ENCODE measurements at regions not wholly inside any gene's neighbourhood (a gene's known extent, or its start where the extent isn't known, plus 50 kb on each side); places are given as distances from the start of the nearest gene placed in this dataset.

DNA sequence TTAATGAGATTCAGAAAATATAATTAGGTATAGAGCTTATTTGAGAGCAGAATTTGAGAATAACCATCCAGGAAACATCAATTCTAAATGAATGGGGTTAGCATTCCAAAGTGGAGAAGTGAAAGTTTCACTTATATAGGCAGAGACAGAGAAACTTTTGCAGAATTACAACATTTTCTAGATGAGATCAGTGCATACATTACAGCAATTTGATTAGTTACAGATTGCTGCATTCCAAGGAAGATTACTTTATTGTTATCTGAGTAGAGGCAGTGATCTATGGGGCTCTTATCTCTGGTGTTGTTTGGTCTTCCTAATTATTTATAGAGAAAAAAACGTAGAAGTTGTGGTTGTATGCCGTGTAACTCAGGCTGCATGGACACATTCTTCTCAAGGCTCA lies 373.8 kb upstream of the SYT4 start:
- DNase-seq, result no peak

DNA sequence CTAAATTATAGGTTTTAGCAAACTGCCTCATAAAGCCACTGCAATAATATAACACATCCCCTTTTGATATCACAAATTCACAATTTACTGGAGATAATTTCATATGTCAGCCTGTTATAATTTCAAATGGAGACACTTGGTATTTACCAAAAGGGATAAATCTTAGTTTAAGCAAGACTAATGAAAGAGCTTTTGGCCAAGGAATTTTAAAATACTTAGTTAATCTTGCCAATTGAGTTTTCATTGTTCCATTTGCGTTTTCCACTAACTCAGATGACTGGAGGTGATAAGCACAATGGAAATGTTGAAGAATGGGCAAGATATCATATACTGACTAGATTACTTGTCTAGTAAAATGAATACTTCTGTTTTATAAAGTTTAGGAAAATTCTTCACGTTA lies 379.3 kb upstream of the SYT4 start:
- DNase-seq, result no peak

DNA sequence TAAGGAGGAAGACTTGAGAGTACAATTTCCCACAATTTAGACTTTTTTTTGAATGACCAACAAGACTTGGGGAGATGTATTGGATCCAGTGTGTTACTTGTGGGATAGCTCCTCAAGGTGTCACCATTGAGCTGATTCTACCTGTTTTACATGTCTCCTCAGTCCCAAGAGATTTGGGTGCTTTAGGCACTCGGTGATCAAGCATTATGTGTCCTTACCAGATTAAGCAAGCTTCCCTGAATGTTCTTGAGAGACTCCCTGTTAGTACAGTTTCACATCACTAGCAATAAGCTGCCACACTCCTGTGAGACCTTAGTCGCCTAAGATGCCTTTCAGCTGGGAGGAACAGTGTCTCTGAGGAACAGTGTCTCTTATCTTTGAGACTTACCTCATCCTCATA lies 384.3 kb upstream of the SYT4 start:
- no peak for DNase-seq

DNA sequence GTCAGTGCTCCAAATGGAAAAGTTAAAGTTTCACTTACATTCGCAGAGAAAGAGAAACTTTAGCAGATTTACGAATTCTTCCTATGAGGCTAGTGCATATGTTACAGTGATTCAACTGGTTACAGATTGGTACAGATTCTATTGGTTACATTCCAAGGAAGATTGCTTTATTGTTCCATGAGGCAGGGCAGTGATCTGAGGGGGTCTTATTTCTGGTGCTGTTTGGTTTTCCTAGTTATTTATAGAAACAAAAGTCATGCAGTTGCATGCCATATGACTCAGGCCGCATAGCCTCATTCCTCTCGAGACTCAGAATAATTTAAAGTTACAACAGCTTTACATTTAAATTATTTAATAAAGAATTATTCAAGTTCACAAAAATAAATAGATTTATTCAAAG lies 385.4 kb upstream of the SYT4 start:
- DNase-seq, result no peak

DNA sequence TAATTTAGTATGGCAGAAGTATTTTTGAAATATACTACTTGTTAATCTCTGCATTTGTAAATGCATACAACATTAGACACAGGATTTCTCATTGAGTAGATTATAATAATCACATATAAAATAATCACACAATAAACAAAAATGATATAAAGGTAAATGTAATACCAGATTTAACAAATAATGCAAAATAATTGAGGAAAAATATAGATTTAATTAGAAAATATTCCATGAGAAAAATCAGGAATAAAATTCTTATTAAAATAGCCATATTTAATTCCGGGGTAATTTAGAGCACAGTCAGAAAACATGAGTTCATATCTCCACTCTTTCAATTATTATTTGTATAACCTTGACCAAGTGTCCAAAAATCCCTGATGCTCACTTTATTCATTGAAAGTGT lies 385.9 kb upstream of the SYT4 start:
- no peak for DNase-seq

DNA sequence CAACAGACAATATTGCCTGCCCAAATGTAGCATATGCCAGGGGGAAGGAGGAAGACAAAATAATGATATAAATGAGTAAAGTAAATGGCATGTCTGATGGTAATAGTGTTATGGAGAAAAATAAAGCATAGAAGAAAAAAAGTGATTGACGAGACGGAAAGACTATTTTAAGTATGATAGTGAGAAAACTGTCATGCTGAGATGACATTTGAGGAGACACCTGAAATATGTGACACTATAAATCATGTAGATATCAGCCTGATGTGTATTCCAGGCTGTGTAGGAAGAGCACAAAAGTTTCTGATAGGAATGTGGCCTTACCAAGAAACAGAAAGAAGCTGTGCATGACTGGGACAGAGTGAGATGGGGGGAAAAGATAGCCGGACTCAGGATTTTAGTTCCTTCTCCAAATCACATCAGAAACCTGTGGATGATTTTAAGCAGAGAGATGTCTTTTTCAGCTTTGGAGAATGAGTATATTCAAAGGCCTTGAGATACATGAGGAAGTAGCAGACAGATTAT lies 387.3 kb upstream of the SYT4 start:
- DNase-seq, result no peak

DNA sequence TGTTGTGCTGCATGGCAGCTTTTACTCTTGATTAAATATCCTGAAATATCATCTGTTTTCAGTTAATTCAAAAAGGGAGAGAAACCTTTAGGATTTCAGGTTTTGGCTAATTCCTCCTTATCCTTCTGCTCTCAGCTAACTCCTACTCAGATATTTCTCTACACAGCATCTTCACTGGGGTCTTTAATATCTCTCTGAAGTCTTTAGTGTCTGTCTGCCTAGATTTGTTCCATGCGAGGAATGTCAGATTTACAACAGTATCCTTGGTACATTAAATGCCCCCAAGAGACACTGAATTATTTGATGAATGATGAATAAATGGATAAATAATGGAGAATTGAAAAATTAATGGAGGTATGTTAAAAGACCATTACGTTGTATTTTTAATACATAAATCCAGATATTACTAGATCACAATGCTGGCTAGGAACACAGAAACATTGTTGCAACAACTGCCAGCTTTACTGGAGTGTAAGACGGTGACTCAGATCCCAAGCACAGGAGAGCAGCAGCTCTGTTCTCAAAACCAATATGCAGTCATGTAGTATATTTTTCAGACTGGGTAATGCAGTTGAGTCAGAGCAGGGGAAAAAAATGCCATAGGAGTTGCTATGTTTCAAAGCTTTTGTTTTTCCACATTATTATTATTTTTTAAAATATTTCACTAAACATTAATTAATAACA lies 388.0 kb upstream of the SYT4 start:
- no peak for DNase-seq

DNA sequence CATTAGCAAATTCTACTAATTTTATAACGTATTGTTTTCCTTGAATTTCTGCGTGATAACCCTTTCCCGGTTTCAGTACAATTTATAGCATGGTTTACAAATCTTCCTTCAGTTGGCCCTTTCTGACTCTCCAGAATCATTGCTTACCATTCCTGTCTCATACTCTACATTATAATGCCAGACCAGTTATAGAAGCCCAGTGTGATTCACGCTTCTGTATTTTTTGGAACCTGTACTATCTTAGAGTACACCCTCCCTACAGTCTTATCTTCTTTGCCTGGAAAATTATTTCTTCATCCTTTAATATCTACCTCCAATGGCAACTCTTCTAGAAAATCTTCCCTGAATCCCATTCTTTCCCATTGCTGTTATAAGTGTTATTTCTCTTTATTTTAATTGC lies 391.6 kb upstream of the SYT4 start:
- no peak for DNase-seq

DNA sequence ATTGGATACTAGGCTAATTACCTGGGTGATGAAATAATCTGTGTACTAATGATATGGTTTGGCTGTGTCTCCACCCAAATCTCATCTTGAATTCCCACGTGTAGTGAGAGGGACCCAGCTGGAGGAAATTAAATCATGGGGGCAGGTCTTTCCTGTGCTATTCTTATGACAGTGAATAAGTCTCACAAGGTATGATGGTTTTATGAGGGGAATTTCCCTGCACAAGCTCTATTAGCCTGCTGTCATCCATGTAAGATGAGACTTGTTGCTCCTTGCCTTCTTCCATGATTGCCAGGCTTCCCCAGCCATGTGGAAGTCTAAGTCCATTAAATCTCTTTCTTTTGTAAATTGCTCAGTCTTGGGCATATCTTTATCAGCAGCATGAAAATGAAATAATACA lies 394.1 kb upstream of the SYT4 start:
- no peak for DNase-seq

DNA sequence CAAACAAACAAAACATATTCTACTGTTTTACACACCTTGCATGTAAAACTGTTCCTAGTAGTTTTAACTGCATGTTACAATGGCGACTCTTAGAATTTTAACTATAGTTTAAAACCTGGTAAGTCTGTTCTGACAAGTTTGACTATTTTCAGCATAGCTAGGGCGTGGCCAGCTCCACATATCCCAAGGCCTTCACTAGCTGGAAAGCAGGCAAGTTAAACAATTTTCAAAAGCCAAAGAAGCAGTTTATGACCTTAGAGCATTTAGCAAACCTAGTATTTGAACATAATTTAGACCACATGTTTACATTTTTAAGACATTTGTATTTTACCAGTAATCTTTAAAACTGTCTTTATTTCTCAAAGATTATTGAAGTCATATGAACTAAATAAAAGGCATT lies 402.8 kb upstream of the SYT4 start:
- no peak for DNase-seq

DNA sequence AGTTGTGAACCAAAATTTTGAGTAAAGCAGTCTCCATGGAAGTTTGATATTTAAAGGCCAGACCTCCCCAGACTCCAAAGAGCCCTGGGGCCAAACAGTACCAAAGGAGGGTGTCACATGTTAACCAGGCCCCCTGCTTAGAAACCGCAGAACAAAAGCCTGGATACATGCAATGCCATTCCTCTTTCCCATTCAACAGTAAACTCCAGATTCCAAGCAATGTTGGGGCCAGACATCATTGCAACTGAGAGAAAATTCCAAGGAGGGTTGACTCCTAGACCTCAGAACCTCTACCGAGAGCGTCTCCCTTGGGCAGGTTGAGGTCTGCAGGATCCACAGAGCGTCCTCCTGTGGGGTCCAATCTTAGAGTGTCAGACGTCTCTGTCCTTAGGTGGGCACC lies 404.4 kb upstream of the SYT4 start:
- DNase-seq, result no peak

DNA sequence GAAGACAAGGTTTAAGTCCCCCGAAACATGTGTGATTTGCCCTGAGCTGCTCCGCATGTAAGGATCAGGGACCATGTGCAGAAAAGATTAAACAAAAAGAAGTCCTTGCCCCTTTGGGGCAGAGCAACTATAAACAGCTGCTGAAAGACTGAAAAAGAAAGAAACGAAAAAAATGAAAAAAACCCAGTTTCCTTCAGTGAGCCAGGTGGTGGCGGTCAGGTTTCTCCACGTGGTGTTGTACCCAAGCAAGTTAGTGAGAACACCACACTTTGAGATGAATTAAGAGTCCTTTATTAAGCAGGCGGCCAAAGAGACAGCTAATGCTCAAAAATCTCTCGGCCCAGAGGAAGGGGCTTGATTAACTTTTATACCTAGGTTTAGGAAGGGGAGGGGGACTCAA lies 404.9 kb upstream of the SYT4 start:
- no peak for DNase-seq

DNA sequence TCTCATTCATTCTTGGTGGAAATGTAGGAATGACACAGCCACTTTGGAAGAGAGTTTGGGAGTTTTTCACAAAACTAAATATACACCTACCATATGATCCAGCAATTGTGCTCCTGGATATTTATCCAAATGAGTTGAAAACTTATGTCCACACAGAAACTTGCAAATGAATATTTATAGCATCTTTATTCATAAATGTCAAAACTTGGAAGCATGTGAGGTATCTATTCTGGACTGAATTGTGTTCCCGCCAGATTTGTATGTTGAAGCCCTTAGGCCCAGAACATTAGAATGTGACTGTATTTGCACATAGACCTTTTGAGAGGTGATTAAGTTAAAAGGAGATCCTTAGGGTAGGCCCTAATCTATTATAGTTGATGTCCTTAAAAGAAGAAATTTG lies 409.4 kb upstream of the SYT4 start:
- no peak for DNase-seq

DNA sequence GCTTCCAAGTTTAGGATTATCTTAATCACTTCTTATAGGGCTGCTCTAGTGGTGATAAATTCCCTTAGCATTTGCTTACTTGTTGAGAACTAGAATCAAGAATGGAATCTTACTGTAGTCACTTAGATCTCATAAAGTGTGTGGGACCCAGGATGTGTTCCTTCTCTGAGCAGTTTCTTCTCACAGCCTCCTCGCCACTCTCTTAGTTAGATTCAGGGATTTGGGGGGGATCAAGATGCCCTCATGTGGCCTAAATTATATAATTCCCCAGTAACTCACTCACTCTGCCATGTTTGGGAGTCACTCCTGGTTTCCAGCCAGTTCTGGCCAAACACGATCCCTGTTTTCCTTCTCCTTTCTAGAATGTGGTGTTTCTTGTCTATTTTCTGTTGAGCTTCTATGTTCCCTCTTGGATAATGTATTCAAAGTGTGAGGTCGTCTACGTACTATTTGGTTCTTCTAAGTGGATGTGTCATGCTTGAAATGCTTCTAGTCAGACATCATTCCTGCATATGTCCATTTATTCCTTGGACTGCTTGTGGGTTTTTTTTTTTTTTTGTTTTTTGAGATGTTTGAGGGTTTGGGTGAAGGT lies 414.9 kb upstream of the SYT4 start:
- no peak for DNase-seq

DNA sequence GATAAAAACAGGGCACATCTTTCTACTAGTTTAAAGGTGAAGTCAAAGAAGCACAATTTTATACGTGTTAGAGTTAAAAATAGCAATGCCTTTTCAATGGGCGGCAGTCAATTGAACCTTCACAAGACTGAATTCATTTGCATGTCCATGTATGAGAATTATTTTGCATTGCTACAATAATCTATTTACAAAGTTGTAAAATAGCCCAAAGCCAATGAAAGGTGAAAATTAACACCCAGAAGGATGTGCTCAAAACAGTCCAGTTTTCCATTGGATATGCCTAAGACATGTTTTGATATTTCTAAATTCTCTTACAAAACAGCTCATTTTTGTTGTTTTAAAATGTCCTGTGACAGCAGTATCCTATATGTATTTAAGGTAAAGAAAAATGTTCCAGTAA lies 425.1 kb upstream of the SYT4 start:
- no peak for DNase-seq

DNA sequence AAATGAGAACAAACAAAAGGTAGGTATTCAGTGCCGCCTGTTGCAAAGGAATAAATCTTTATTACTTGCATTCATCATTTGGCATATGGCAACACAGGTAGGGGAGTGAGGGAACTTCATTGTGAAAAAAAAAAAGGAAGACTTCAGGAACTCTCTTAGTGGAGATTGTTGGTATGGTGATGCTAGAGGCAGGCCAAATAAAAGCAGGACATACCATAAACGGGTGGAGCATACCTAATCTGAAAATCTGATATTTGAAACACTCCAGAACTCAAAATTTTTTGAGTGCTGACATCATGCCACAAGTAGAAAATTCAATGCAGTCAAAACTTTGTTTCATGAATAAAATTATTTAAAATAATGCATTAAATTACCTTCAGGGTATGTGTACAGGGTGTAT lies 425.8 kb upstream of the SYT4 start:
- DNase-seq, result no peak

DNA sequence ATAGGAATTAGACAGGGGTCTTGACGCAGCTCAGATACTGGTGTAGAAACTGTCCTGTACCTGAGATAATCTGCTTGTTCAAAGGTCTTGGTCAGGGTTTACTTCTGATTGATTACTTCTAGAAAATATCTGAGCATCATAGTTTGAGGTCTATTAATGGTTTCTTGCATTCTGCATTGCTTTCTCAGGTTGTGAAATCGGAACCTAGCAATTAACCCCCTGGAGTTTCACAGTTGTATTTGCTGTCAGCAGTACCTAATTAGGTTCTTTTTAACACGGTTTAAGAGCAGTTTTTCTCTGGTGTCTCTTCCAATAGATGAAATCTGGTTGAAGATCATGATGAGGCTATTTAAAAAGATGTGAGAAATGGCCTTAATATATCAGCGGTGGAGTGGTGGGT lies 428.6 kb upstream of the SYT4 start:
- no peak for DNase-seq

DNA sequence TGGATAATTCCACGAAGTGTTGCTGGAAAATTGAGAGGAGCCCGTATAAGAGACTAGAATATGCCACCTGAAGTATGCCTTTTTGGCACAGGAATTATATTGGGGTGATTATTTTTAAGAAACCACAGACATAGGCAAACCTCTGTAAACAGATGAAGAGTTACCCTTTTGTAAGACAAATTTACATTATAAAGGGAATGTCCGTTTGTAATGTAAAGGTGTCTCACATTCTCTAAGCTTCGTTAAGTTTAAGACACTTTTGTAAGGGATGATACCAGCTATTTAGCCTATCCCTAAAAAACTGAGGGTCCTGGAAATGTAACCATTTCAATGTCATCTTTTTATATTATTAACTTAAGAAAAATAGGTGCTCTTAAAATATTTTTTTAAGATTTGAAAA lies 432.8 kb upstream of the SYT4 start:
- no peak for DNase-seq

DNA sequence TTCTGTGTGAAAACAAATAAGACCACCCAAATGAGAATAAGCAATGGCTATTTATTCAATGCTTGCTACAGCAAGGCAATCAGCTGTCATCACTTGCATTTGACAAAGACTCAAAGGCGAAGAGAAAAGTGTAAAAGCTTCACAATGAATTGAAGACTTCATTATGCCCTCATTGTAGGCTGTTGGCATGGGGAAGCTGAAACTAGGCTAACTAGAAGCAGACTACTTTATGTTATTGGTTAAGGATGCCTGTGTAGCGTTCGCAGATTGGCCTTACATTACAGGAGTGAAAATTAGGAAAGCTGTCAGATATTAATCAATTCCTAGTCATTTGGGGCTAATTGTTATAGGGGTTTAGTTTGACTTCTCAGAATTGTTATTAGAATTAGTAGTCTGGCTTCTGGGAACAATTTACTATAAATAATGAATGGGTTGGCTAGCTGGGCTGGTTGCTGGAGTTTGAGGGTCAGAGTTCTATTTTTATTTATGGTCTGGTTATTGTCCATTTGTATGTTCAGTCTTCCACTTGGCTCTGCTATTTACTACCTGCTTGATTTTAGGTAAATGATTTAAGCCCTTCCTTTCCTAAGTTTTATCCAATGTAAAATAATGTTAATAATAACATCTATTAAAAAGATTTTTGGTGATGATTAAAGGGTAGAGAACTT lies 437.2 kb upstream of the SYT4 start:
- no peak for DNase-seq

DNA sequence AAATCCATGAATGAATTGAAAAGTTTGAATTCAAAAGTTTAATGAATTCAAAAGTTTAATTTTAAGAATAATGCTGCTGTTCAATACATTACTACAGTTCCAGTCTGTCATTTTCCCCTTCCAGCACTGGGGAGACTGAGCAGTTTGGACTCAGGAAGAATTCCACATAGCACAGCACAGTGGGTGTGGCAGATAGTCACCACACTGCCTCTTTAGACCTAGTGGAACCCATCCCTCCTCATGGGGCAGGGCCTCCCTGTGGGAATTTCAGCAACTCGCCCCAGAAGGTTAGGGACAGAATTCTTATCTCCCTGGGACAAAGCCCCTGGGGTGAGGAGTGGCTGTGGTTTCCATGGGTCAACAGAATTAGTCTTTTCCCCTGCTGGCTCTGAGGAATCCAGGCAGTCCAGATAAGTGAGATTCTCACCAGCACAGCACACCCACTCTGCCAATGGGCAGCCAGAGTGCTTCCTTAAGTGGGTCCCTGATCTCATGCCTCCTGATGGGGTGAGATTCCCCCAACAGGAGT lies 442.0 kb upstream of the SYT4 start:
- no peak for DNase-seq

DNA sequence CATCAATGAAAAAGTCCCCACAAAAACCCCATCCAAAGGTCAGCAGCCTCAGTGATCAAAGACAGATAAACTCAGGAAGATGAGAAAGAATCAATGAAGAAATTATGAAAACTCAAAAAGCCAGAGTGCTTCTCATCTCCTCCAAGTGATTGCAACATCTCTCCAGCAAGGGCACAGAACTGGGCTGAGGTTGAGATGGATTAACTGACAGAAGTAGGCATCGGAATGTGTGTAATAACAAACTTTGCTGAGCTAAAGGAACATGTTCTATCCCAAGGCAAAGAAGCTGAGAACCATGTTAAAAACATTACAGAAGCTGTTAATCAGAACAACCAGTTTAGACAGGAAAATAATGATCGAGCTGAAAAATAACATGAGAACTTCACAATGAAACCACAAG lies 442.8 kb upstream of the SYT4 start:
- DNase-seq, result no peak

DNA sequence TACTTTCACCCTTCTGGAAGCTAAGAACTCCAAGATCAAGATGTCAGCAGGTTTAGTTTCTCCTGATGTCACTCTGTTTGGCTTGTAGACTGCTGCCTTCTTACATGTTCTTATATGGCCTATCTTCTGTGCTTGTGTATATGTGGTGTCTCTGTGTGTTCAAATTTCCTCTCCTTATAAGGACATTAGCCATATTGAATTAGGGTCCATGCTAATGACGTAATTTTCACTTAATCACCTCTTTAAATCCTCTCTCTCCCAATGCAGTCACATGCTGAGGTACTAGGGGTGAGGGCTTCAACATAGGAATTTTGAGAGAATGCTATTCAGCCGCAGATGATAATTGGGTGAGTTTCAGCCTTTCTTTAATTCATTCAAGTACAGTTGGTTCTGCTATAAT lies 458.3 kb upstream of the SYT4 start:
- DNase-seq, result no peak

DNA sequence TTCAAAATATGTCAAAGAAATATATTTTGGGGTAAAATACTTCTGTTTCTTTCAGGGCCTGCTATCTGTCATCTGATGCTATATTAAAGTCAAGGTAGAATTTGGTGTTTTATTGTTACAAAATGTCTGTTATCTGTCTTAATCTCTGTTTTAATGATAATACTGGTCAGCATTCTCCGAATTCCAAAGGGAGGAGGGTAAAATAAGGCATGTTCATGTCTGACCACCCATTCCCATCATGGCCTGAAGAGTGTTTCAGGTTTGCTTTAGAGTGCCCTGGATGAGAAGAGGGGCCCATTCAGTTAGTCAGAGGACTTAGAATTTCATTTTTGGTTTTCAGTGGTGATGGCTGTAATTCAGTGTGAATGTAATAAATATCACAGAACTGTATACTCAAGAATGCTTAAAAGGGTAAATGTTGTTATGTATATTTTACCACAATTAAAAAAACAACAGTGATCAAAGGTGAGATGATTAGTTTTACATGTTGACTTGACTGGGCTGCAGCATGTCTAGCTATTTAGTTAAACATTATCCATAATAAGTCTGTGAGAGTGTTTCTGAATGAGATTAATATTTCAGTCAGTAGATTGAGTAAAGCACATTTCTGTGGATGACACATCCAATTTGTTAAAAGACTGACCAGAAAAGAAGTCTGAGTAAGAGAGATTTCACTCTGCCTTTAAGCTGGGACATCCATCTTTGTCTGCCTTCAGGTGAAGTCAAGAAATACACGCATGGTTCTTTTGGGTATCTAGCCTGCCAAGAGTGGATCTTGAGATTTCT lies 467.9 kb upstream of the SYT4 start:
- no peak for DNase-seq

DNA sequence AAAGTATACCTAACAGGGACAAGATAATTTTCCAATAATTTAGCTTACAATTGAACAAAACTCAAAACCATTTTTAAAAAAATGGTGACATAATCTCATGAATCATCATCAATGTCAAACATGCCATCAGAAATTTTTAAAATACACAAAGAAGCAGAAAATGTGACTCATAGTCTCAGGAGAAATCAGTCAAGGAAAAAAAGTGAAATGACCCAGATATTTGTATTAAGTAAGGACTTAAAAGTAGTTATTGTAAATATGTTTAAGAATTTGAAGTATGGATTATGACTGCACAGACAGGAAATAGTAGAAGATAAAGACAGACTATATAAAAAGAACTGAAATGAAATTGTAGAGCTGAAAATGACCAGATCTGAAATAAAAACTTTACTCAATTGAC lies 473.9 kb upstream of the SYT4 start:
- DNase-seq, result no peak
